GM12872 (cell line): ENCODE measurements at regions not wholly inside any gene's neighbourhood (a gene's known extent, or its start where the extent isn't known, plus 50 kb on each side); places are given as distances from the start of the nearest gene placed in this dataset.

Experiments
- CTCF ChIP-seq: IDR thresholded peaks from 3 replicates; pipeline ENCODE4 v1.5.1; 2011; ENCODE audit warnings: low read depth, mild to moderate bottlenecking, low read length, moderate library complexity; ENCODE audit not compliant: insufficient read depth

DNA sequence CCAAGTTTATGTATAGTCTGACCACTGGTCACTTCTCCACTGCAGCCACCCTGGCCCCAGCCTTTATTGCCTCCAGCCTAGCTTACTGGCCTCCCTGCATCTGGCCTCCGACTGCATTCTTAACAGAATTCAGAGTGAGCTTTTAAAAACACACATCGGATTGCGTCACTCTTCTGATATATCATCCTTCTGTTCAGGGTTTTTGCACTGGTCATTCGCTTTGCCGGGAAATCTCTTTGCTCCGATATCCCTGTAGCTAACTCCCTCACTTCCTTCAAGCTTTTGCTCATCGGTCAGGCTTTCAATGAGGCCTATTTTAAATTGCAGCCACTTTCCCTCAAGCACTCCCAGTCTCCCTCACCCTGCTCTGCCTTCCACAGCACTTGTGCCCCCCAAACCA, 101.6 kb upstream of the DLX2 start:
- no peak for TF ChIP-seq CTCF

DNA sequence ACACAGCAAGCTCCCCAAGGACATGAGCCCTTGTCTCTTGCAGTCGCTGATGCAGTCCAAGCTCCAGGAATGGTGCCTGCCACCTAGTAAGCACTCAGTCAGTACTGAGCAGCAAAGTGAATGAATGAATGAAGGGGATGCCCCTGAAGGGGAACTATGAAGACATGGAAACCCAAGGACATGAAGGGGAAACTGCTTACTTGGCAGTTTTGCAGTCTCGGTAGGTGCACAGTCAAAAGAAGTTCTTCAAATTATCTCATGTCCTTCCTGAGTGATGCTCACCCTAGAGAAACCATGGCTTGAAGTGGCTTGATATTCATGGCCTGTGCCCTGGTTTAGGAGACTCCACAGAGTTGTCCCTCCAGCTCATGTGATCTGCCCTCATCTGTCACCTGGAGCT, 102.1 kb upstream of the DLX2 start:
- no peak for TF ChIP-seq CTCF

DNA sequence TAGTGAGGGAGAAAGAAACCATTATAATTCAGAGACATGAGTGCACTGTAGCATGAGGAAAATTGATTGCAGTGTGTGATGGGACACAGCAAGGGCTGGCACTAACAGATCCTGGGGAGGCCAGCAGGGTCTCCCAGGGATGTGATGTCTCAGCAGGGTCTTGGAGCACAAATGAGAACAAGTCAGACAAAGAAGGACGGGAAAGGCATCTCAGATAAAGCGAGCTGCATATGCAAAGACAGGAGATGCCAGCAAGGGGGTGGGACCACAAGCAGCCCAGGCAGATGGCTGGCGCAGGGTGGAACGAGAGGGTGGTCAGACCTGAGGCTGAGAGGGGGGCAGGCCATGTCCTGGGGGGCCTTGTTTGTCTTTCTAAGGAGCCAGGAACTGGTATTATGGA, 102.6 kb upstream of the DLX2 start:
- no peak for TF ChIP-seq CTCF

GRCh38 chr2:172207911-172208310, 105.2 kb upstream of the DLX2 start:
- no peak for TF ChIP-seq CTCF

GRCh38 chr2:172208791-172209325, 106.2 kb upstream of the DLX2 start:
- no peak for TF ChIP-seq CTCF

GRCh38 chr2:172210599-172210998, 107.9 kb upstream of the DLX2 start:
- no peak for TF ChIP-seq CTCF

DNA sequence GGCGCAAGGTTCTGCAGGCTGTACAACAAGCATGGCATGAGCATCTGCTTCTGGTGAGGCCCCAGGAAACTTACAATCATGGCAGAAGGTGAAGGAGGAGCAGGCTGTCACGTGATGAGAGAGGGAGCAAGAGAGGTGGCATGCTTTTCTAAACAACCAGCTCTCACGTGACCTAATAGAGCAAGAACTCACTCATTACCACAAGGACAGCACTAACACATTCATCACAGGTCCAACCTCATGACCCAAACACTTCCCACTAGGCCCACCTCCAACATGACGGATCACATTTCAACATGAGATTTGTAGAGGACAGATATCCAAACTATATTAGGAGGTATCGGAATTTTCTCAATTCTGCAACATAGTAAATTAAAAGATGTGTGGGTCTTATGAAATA, 108.8 kb upstream of the DLX2 start:
- TF ChIP-seq CTCF, result no peak

DNA sequence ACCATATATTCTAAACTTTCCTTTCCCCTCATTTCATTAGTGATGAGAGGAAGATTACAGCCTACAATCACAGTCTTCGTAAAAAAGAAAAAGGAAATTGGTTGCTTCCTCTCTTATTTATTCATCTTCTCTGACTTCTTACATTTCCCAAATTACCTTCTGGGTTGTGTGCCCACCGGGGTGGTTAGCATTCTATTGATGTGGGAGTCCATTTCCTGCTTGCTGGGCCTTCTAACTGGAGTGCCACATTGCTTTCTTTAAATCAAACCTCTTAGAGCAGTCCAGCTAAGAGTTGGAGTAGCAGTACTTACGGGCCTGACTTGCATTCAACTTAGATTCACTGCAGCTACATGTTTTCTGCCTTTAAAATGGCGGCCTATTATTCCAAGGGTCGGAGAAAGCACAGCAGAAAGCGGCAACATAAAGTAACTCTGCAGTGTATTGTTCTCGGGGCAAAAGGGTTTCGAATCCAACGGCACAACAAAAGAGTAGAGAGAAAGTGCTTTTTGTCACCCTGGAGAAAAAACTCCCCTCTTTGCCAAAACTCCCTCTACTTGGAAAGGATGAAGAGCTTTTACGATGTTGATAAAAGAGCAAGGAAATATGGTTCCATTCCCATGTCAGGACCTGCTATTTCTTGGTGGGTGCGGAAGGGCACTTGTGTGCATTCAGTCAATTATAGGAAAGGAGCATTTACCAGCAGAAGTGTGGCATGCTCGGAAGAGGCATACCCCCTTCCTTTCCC, 110.6 kb upstream of the DLX2 start:
- no peak for TF ChIP-seq CTCF
